Neural progenitor cell (in vitro differentiated cells): ENCODE measurements at regions not wholly inside any gene's neighbourhood (a gene's known extent, or its start where the extent isn't known, plus 50 kb on each side); places are given as distances from the start of the nearest gene placed in this dataset.
"Not testable (repeated sequence)": the region's sequence is repeated elsewhere in the genome, so short reads cannot be mapped to it uniquely, and the experiment has no call there.

Experiments used
- DNase-seq: peaks from one replicate; pipeline ENCODE4 v3.0.0-alpha.2; 2016; ENCODE audit warnings: low spot score
- H2AFZ ChIP-seq: fragments of 200-600 bp; sonication (generic); replicated peaks from 2 replicates; pipeline ENCODE4 v1.6.1; 2016; ENCODE audit warnings: antibody characterized with exemption
- H3F3A ChIP-seq: fragments of 200-600 bp; sonication (generic); 2 replicates; pipeline ENCODE4 v1.6.1; 2016; ENCODE audit warnings: antibody characterized with exemption, low read depth
- H3K27ac ChIP-seq: fragments of 200-600 bp; sonication (generic); 2 replicates; pipeline ENCODE4 v1.5.1; 2016; ENCODE audit warnings: mild to moderate bottlenecking
- H3K27me3 ChIP-seq: fragments of 200-600 bp; sonication (generic); 2 replicates; pipeline ENCODE4 v1.6.1; 2016; ENCODE audit warnings: mild to moderate bottlenecking, moderate library complexity
- H3K36me3 ChIP-seq: fragments of 200-600 bp; sonication (generic); 2 replicates; pipeline ENCODE4 v1.5.1; 2016
- H3K4me1 ChIP-seq: fragments of 200-600 bp; sonication (generic); 2 replicates; pipeline ENCODE4 v1.6.1; 2016; ENCODE audit warnings: mixed run types
- H3K4me2 ChIP-seq: fragments of 200-600 bp; sonication (generic); 2 replicates; pipeline ENCODE4 v1.6.1; 2016
- H3K4me3 ChIP-seq: fragments of 200-600 bp; sonication (generic); 2 replicates; pipeline ENCODE4 v1.5.1; 2016
- H3K79me2 ChIP-seq: fragments of 200-600 bp; sonication (generic); 2 replicates; pipeline ENCODE4 v1.6.1; 2016; ENCODE audit warnings: low read depth
- H3K9ac ChIP-seq: fragments of 200-600 bp; sonication (generic); 2 replicates; pipeline ENCODE4 v1.6.1; 2016
- H3K9me3 ChIP-seq: fragments of 200-600 bp; sonication (generic); 2 replicates; pipeline ENCODE4 v1.5.1; 2016; ENCODE audit warnings: low read depth
- H4K20me1 ChIP-seq: fragments of 200-600 bp; sonication (generic); 2 replicates; pipeline ENCODE4 v1.6.1; 2016; ENCODE audit warnings: low read depth
- H3K27ac Mint-ChIP-seq: 3 replicates; pipeline ENCODE4 v1.8.0; 2021; ENCODE audit warnings: mixed read lengths
- H3K27me3 Mint-ChIP-seq: 2 replicates; pipeline ENCODE4 v1.8.0; 2022; ENCODE audit warnings: low read depth, mild to moderate bottlenecking, inconsistent platforms, moderate library complexity, mixed read lengths; ENCODE audit not compliant: insufficient read depth
- H3K36me3 Mint-ChIP-seq: 3 replicates; pipeline ENCODE4 v1.8.0; 2021; ENCODE audit warnings: mixed read lengths
- H3K4me1 Mint-ChIP-seq: 3 replicates; pipeline ENCODE4 v1.8.0; 2021; ENCODE audit warnings: mixed read lengths
- H3K4me3 Mint-ChIP-seq: 3 replicates; pipeline ENCODE4 v1.8.0; 2021; ENCODE audit warnings: mild to moderate bottlenecking, moderate library complexity, mixed read lengths
- H3K9me3 Mint-ChIP-seq: 3 replicates; pipeline ENCODE4 v1.8.0; 2020; ENCODE audit warnings: mixed read lengths
- EZH2 ChIP-seq: fragments of 200-600 bp; sonication (generic); IDR thresholded peaks from 2 replicates; pipeline ENCODE4 v1.6.1; 2017; ENCODE audit warnings: antibody characterized with exemption, mild to moderate bottlenecking, moderate library complexity
- EZH2phosphoT487 ChIP-seq: fragments of 200-600 bp; sonication (generic); IDR thresholded peaks from 2 replicates; pipeline ENCODE4 v1.6.1; 2017; ENCODE audit warnings: antibody characterized with exemption
- TF ChIP-seq, protein P1 (sequence below): fragments of 200-600 bp; sonication (generic); IDR thresholded peaks from 2 replicates; pipeline ENCODE4 v1.5.1; 2017; ENCODE audit warnings: antibody characterized with exemption, mild to moderate bottlenecking

DNA sequence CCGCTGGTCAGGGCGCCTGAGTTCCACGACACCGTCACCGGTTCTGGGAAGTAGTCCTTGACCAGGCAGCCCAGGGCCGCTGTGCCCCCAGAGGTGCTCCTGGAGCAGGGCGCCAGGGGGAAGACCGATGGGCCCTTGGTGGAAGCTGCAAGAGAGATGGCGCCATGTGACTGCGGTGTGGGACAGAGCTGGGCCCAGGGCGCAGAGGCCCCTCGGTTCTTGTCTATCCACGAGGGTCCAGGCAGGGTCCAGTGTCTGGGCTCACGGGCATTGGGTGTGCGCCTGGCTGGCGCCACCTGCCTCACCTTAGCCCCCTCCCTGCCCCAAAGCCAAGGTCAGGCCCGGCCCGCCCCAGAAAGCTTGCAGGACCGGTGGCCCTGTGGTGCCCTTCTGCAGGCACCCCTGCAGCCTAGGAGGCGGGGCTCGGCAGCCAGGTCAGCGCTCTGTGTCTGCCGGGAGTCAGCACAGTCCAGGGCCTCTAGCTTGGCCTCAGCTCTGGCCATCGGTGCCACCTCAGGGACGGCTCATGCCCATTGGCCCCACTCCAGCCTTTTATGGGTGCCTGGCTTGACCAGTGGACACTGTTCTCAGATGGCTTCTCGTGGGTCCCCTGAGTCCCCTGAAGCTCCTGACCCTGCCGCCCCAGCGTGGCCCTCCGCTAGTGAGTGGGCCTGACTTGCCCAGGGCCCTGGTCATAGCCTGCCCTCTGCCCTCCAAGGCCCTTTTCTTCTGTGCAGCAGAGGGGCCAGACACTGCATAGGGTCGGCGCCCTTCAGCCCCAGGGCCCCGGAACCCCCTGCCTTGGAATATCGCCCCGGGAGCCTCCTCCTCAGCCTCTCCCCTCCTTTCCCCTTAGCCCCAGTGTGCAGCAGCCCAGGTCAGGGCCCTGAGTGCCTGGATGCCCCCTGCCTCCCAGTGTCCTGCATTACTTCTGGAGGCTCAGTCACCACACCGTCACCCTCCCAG is 245.2 kb downstream of the TMEM121 start:
- not testable (repeated sequence) for H3K9ac ChIP-seq, H3K36me3 Mint-ChIP-seq, H3K4me1 Mint-ChIP-seq, H2AFZ ChIP-seq, H3K27me3 ChIP-seq, DNase-seq, H3K4me3 Mint-ChIP-seq, H3K4me3 ChIP-seq, H3F3A ChIP-seq, H3K79me2 ChIP-seq, H3K4me2 ChIP-seq, H3K9me3 ChIP-seq, H3K27ac Mint-ChIP-seq, H3K27ac ChIP-seq, H4K20me1 ChIP-seq, H3K36me3 ChIP-seq, H3K4me1 ChIP-seq
- Mint-ChIP-seq H3K27me3 (peaks cover 11% of the 10 kb centered on the region), H3K9me3 (peaks cover 46% of the 10 kb centered on the region)

DNA sequence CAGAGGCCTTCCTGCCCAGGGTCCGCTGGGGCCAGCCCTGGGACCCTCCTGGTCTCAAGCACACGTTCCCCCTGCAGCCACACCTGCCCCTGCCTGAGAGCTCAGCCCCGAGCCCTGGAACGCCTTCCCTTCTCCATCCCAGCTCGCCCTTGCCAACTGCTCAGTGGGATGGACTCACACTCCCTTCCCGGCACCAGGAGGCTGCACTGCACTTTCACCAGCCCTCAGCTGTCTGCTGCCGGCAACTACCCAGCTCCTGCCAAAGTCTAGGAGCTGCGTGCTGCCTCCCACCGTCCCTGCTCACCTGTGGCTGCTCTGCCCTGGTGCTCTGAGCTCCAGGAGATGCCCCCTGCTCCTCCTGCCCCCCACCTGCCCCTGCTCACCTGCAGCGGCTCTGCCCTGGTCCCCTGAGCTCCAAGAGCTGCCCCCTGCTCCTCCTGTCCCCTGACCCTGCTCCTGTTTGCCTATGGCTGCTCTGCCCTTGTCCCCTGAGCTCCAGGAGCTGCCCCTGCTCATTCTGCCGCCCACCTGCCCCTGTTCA is 246.4 kb downstream of the TMEM121 start:
- H3K4me3 Mint-ChIP-seq, H3K27me3 ChIP-seq, H3K4me1 Mint-ChIP-seq, H3K9ac ChIP-seq, H3K4me2 ChIP-seq, H3K79me2 ChIP-seq, DNase-seq, H3K36me3 Mint-ChIP-seq, H3K27ac Mint-ChIP-seq, H3K4me3 ChIP-seq, H3K27ac ChIP-seq, H3K9me3 ChIP-seq, H3K36me3 ChIP-seq, H3K4me1 ChIP-seq, H4K20me1 ChIP-seq, H3F3A ChIP-seq, H2AFZ ChIP-seq: not testable (repeated sequence)
- Mint-ChIP-seq H3K9me3 (peaks cover 46% of the 10 kb centered on the region), H3K27me3 (peaks cover 12% of the 10 kb centered on the region)

DNA sequence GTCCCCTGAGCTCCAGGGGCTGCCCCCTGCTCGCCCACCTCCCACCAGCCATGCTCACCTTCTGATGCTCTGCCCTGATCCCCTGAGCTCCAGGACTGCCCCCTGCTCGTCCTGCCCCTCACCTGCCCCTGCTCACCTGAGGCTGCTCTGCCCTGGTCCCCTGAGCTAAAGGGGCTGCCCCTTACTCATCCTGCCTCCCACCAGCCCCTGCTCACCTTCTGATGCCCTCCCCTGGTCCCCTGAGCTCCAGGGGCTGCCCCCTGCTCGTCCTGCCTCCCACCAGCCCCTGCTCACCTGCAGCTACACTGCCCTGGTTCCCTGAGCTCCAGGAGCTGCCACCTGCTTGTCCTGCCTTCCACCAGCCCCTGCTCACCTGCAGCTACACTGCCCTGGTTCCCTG is 247.2 kb downstream of the TMEM121 start:
- Mint-ChIP-seq H3K4me3 (no peak overlapping the region), H3K27ac (no peak overlapping the region), H3K9me3 (peaks cover 54% of the 10 kb centered on the region), H3K27me3 (peaks cover 12% of the 10 kb centered on the region), H3K4me1 (no peaks in the 10 kb centered on the region), H3K36me3 (peaks cover 2% of the 10 kb centered on the region)
- no peaks in the 10 kb centered on the region for H3K9me3 ChIP-seq
- no peaks in the 10 kb centered on the region for H3K36me3 ChIP-seq
- no peaks in the 10 kb centered on the region for H3F3A ChIP-seq
- TF ChIP-seq EZH2 (no peak), EZH2phosphoT487 (no peak)
- TF ChIP-seq, protein P1, sequence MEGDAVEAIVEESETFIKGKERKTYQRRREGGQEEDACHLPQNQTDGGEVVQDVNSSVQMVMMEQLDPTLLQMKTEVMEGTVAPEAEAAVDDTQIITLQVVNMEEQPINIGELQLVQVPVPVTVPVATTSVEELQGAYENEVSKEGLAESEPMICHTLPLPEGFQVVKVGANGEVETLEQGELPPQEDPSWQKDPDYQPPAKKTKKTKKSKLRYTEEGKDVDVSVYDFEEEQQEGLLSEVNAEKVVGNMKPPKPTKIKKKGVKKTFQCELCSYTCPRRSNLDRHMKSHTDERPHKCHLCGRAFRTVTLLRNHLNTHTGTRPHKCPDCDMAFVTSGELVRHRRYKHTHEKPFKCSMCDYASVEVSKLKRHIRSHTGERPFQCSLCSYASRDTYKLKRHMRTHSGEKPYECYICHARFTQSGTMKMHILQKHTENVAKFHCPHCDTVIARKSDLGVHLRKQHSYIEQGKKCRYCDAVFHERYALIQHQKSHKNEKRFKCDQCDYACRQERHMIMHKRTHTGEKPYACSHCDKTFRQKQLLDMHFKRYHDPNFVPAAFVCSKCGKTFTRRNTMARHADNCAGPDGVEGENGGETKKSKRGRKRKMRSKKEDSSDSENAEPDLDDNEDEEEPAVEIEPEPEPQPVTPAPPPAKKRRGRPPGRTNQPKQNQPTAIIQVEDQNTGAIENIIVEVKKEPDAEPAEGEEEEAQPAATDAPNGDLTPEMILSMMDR: no peak
- no peak overlapping the region for H3K4me3 ChIP-seq
- H3K4me1 ChIP-seq: no peaks in the 10 kb centered on the region
- no peaks in the 10 kb centered on the region for H3K79me2 ChIP-seq
- DNase-seq: no peak
- no peak overlapping the region for H3K4me2 ChIP-seq
- no peak overlapping the region for H2AFZ ChIP-seq
- H3K9ac ChIP-seq: no peak overlapping the region
- no peak overlapping the region for H3K27ac ChIP-seq
- no peaks in the 10 kb centered on the region for H3K27me3 ChIP-seq
- H4K20me1 ChIP-seq: no peaks in the 10 kb centered on the region

DNA sequence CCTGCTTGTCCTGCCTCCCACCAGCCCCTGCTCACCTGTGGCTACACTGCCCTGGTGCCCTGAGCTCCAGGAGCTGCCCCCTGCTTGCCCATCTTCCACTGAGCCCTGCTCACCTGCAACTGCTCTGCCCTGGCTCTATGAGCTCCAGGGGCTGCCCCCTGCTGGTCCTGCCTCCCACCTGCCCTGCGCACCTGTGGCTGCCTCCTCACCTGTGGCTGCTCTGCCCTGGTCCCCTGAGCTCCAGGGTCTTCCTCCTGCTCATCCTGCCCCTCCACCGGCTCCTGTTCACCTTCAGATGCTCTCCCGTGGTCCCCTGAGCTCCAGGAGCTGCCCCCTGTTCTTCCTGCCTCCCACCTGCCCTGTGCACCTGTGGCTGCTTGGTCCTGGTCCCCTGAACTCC is 247.6 kb downstream of the TMEM121 start:
- H4K20me1 ChIP-seq: no peaks in the 10 kb centered on the region
- no peak overlapping the region for H3K9ac ChIP-seq
- no peak overlapping the region for H2AFZ ChIP-seq
- H3K4me3 ChIP-seq: no peak overlapping the region
- peaks cover 12% of the 10 kb centered on the region for H3K27me3 Mint-ChIP-seq
- no peak overlapping the region for H3K27ac Mint-ChIP-seq
- H3K27me3 ChIP-seq: no peaks in the 10 kb centered on the region
- H3K9me3 ChIP-seq: no peaks in the 10 kb centered on the region
- DNase-seq: no peak
- no peaks in the 10 kb centered on the region for H3K4me1 ChIP-seq
- H3F3A ChIP-seq: no peaks in the 10 kb centered on the region
- peaks cover 2% of the 10 kb centered on the region for H3K36me3 Mint-ChIP-seq
- H3K4me3 Mint-ChIP-seq: no peak overlapping the region
- no peaks in the 10 kb centered on the region for H3K36me3 ChIP-seq
- H3K4me1 Mint-ChIP-seq: no peaks in the 10 kb centered on the region
- TF ChIP-seq, protein P1: no peak
- TF ChIP-seq EZH2 (no peak), EZH2phosphoT487 (no peak)
- no peak overlapping the region for H3K4me2 ChIP-seq
- H3K9me3 Mint-ChIP-seq: peaks cover 57% of the 10 kb centered on the region
- no peak overlapping the region for H3K27ac ChIP-seq
- H3K79me2 ChIP-seq: no peaks in the 10 kb centered on the region

DNA sequence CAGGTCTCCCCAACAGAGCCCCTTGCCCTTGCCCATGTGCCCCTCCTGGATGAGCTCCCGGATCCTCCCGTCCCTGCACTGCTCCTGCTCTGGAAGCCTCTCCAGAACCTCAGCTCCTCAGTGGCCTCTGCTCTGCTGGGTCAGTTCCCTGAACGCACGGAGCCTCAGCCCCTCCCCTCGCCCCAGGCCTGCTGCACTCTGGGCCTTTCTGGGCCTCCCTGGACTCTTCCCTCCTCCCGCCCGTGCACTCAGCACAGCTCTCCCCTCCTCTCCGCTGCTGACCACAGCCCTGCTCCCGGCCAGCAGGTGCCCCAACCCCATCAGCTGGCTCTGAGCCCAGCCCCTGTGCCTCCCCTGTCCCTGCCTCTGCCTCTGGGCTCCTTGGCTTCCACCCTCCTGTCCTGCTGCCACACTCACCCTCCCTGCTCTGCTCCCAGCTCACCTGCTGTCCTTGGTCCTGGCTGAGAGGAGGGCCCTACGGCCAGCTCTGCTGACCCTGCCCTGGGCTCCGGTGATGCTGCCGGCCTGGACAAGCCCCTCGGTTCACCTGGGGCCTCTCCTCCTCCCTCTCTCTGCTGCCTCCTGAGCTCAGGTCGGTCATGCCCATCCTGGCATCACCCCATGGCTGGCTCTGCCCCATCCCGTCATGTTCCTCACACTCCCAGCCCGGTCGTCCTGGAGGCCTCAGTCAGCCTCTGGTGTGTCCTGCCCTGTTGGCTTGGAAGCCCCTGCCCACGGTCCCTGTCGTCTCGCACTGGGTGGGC is 248.4 kb downstream of the TMEM121 start:
- not testable (repeated sequence) for H3K4me3 Mint-ChIP-seq, H3K36me3 Mint-ChIP-seq, H3K4me1 Mint-ChIP-seq

DNA sequence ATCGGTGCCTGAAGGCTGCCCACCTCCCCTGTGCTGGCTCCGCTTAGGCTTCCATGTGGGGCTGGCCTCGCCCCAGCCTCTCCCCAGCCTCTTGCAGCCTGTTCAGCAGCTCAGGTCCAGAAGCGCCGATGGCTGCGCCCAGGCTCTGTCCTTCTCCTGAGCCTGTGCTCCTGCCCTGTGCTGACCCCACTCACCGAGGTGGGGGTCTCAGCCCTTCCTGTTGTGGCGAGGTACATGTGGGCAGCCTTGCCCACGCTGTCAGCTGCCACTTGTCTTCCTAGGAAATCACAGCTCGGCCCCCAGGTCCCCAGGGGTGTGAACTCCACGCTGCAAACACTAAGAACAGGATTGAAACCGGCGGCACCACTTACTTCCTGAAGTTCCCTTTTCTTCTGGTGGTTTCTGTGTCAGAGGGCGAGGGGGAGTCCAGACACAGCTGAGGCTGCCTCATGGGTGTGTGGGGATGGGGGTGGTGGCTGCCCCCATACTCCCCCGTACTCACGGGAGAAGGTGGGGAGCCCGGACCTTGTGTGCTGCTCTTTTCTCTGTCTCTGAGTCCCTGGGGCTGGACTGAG is 249.1 kb downstream of the TMEM121 start:
- H3K4me2 ChIP-seq, H3K36me3 ChIP-seq, H3K9ac ChIP-seq, H2AFZ ChIP-seq, DNase-seq, H4K20me1 ChIP-seq, H3K27ac ChIP-seq, H3K36me3 Mint-ChIP-seq, H3F3A ChIP-seq, H3K27ac Mint-ChIP-seq, H3K4me1 ChIP-seq, H3K4me3 ChIP-seq, H3K9me3 ChIP-seq, H3K79me2 ChIP-seq, H3K4me3 Mint-ChIP-seq, H3K4me1 Mint-ChIP-seq, H3K27me3 ChIP-seq: not testable (repeated sequence)
- peaks cover 12% of the 10 kb centered on the region for H3K27me3 Mint-ChIP-seq
- peaks cover 56% of the 10 kb centered on the region for H3K9me3 Mint-ChIP-seq

More for the DNA sequence above, 248.4 kb downstream of the TMEM121 start:
- not testable (repeated sequence) for H3K36me3 ChIP-seq, H2AFZ ChIP-seq, H3K9ac ChIP-seq, H3K4me1 ChIP-seq, DNase-seq, H3F3A ChIP-seq, H3K27me3 ChIP-seq, H3K4me3 ChIP-seq, H4K20me1 ChIP-seq, H3K79me2 ChIP-seq, H3K9me3 ChIP-seq, H3K4me2 ChIP-seq, H3K27ac ChIP-seq, H3K27ac Mint-ChIP-seq
- H3K27me3 Mint-ChIP-seq: peaks cover 12% of the 10 kb centered on the region
- peaks cover 60% of the 10 kb centered on the region for H3K9me3 Mint-ChIP-seq
